WI38 (cell line): ENCODE measurements at regions not wholly inside any gene's neighbourhood (a gene's known extent, or its start where the extent isn't known, plus 50 kb on each side); places are given as distances from the start of the nearest gene placed in this dataset.

Experiments used
- H3K4me3 ChIP-seq: 2 replicates; pipeline ENCODE4 v1.5.1; 2011; ENCODE audit warnings: low read depth, mild to moderate bottlenecking, control low read depth, low read length
- CTCF ChIP-seq: IDR thresholded peaks from 2 replicates; pipeline ENCODE4 v1.5.1; 2012; ENCODE audit warnings: low read depth, mild to moderate bottlenecking, control low read depth, low read length

- no peak for TF ChIP-seq CTCF
- H3K4me3 ChIP-seq: no peak overlapping the region
Measured at GRCh38 chr17:51527225-51527982, 267.1 kb downstream of the UTP18 start.

GRCh38 chr17:51528111-51528510 is 267.8 kb downstream of the UTP18 start:
- TF ChIP-seq CTCF: no peak
- H3K4me3 ChIP-seq: no peak overlapping the region

GRCh38 chr17:51533219-51533618 is 272.9 kb downstream of the UTP18 start:
- H3K4me3 ChIP-seq: no peak overlapping the region
- TF ChIP-seq CTCF: no peak

- no peak for TF ChIP-seq CTCF
- H3K4me3 ChIP-seq: no peak overlapping the region
Measured at GRCh38 chr17:51533821-51534220, 273.5 kb downstream of the UTP18 start.

GRCh38 chr17:51536627-51537026 is 276.3 kb downstream of the UTP18 start:
- H3K4me3 ChIP-seq: no peak overlapping the region
- TF ChIP-seq CTCF: no peak

- H3K4me3 ChIP-seq: no peak overlapping the region
- TF ChIP-seq CTCF: no peak
Measured at GRCh38 chr17:51537996-51538550, 277.7 kb downstream of the UTP18 start.

- no peak overlapping the region for H3K4me3 ChIP-seq
- TF ChIP-seq CTCF: no peak
Measured at GRCh38 chr17:51540151-51540550, 279.8 kb downstream of the UTP18 start.
